Kidney (tissue), 13 donors: ENCODE measurements at regions not wholly inside any gene's neighbourhood (a gene's known extent, or its start where the extent isn't known, plus 50 kb on each side); places are given as distances from the start of the nearest gene placed in this dataset.

Experiments
- DNase-seq, 5 donors: peaks; one replicate each; pipeline ENCODE4 v3.0.0-alpha.2; 2013 to 2020
- FAIRE-seq: peaks from 2 replicates; lab custom pipeline; 2012; peaks lifted over from hg19 to GRCh38; lab: Jason Lieb, UNC
- H3K27ac ChIP-seq, 2 donors: one replicate each; pipeline ENCODE4 v1.7.0; 2013; ENCODE audit warnings: low read depth in 2 of 2, low read length in 2 of 2, inconsistent platforms in 1 of 2
- H3K27me3 ChIP-seq: one replicate; pipeline ENCODE4 v1.7.1; 2013; ENCODE audit warnings: low read length, inconsistent platforms; ENCODE audit not compliant: control insufficient read depth, insufficient read depth
- H3K36me3 ChIP-seq, 3 donors: one replicate each; pipeline versions ENCODE4 v1.7.0 to v1.7.1; 2013; ENCODE audit warnings: low read length in 3 of 3, control low read depth in 1 of 3, inconsistent platforms in 1 of 3; ENCODE audit not compliant: insufficient read depth in 3 of 3, control insufficient read depth in 2 of 3
- H3K4me1 ChIP-seq, 3 donors: one replicate each; pipeline versions ENCODE4 v1.7.0 to v1.7.1; 2013; ENCODE audit warnings: low read length in 3 of 3, inconsistent platforms in 1 of 3, low read depth in 1 of 3; ENCODE audit not compliant: control insufficient read depth in 2 of 3, insufficient read depth in 2 of 3
- H3K4me3 ChIP-seq, 3 donors: one replicate each; pipeline versions ENCODE4 v1.7.0 to v1.8.1; 2013; ENCODE audit warnings: low read length in 3 of 3, control low read depth in 1 of 3, inconsistent platforms in 1 of 3
- H3K9ac ChIP-seq, 3 donors: one replicate each; pipeline versions ENCODE4 v1.7.0 to v1.7.1; 2013; ENCODE audit warnings: low read length in 3 of 3, control low read depth in 1 of 3, inconsistent platforms in 1 of 3
- H3K9me3 ChIP-seq, 3 donors: one replicate each; pipeline versions ENCODE4 v1.7.0 to v1.7.1; 2013; ENCODE audit warnings: low read length in 3 of 3, control low read depth in 1 of 3, inconsistent platforms in 1 of 3; ENCODE audit not compliant: control insufficient read depth in 2 of 3, insufficient read depth in 1 of 3
- intact Hi-C: fragments of 100-400 bp; cut with DNase I; formaldehyde crosslinking; loops from one replicate; pipeline ENCODE4 v1.11.1; 2022
- TF ChIP-seq, protein P1 (sequence below): IDR thresholded peaks from 3 replicates; pipeline ENCODE4 v1.5.1; 2012; ENCODE audit warnings: mild to moderate bottlenecking, moderate library complexity, borderline replicate concordance; ENCODE audit not compliant: insufficient read depth; ENCODE audit errors: extremely low read depth
- donor health status: control.
- donor health status: control.
- donor health status: control.
- donor health status: control.
- donor health status: control.
- donor health status: DM: yes; HTN: yes; CAD: no.
- donor health status: Normal renal cell carcinoma (clear cell type).

GRCh38 chr6:111997078-111997852 lies 56.6 kb upstream of the CCN6 start:
- no peaks in the 10 kb centered on the region for H3K4me1 ChIP-seq
- DNase-seq (peak; percentile 88 to 93 (median 92)), FAIRE-seq (peak; percentile 72)
- H3K27me3 ChIP-seq: no peaks in the 10 kb centered on the region
- no peaks in the 10 kb centered on the region for H3K36me3 ChIP-seq
- no peak overlapping the region for H3K27ac ChIP-seq
- no peak overlapping the region for H3K9ac ChIP-seq
- TF ChIP-seq, protein P1, sequence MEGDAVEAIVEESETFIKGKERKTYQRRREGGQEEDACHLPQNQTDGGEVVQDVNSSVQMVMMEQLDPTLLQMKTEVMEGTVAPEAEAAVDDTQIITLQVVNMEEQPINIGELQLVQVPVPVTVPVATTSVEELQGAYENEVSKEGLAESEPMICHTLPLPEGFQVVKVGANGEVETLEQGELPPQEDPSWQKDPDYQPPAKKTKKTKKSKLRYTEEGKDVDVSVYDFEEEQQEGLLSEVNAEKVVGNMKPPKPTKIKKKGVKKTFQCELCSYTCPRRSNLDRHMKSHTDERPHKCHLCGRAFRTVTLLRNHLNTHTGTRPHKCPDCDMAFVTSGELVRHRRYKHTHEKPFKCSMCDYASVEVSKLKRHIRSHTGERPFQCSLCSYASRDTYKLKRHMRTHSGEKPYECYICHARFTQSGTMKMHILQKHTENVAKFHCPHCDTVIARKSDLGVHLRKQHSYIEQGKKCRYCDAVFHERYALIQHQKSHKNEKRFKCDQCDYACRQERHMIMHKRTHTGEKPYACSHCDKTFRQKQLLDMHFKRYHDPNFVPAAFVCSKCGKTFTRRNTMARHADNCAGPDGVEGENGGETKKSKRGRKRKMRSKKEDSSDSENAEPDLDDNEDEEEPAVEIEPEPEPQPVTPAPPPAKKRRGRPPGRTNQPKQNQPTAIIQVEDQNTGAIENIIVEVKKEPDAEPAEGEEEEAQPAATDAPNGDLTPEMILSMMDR: peak; percentile 96
- peak overlapping the region in 1 of 3 donors; percentile 20 for H3K4me3 ChIP-seq
- H3K9me3 ChIP-seq: no peaks in the 10 kb centered on the region
- intact Hi-C loops: loop anchor here (5.0 kb wide), 1 partner anchor 290 kb away; no protein-coding TSS in a partner anchor

GRCh38 chr6:111997853-111998208 lies 56.1 kb upstream of the CCN6 start:
- DNase-seq: no peak
- Histone ChIP-seq H3K4me1 (no peaks in the 10 kb centered on the region), H3K9me3 (no peaks in the 10 kb centered on the region), H3K36me3 (no peaks in the 10 kb centered on the region), H3K27me3 (no peaks in the 10 kb centered on the region), H3K27ac (no peak overlapping the region), H3K4me3 (no peak overlapping the region), H3K9ac (no peak overlapping the region)
- FAIRE-seq: no peak
- intact Hi-C loops: loop anchor here (5.0 kb wide), 1 partner anchor 291 kb away; no protein-coding TSS in a partner anchor
- TF ChIP-seq, protein P1: no peak

- H3K36me3 ChIP-seq: no peaks in the 10 kb centered on the region
- H3K4me1 ChIP-seq: no peaks in the 10 kb centered on the region
- DNase-seq (no peak), FAIRE-seq (no peak)
- no peak overlapping the region for H3K4me3 ChIP-seq
- intact Hi-C loops: no loop called here
- H3K27me3 ChIP-seq: no peaks in the 10 kb centered on the region
- no peaks in the 10 kb centered on the region for H3K9me3 ChIP-seq
- TF ChIP-seq, protein P1: no peak
- no peak overlapping the region for H3K9ac ChIP-seq
- no peak overlapping the region for H3K27ac ChIP-seq
Observed at GRCh38 chr6:112002307-112002706, 51.6 kb upstream of the CCN6 start.
